22Rv1 (cell line): ENCODE measurements at regions not wholly inside any gene's neighbourhood (a gene's known extent, or its start where the extent isn't known, plus 50 kb on each side); places are given as distances from the start of the nearest gene placed in this dataset.

Experiments
- ZFX ChIP-seq: fragments of 450-650 bp; IDR thresholded peaks from 2 replicates; pipeline ENCODE4 v1.6.1; 2017; ENCODE audit warnings: antibody characterized with exemption, borderline replicate concordance
- TF ChIP-seq, protein P1 (sequence below): fragments of 450-650 bp; IDR thresholded peaks from 2 replicates; pipeline ENCODE4 v1.5.1; 2017; ENCODE audit warnings: mild to moderate bottlenecking

DNA sequence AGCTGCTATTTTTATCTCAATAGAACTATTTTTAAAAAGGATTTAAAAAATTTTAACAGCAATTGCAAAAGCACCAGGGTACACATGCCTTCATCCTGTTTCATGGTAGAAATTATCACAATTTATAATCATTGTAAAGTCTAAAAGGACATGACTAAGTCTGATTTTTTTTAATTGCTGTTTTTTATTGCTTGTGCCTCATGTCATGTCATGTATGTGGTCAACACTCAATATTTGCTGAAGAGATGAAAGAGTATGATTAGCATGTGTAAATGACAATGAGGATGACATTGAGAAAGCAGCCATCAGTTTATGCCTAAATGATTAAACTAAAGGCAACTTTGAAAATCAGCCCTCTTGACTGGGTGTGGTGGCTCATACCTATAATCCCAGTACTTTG, 74.8 kb downstream of the GPR37 start:
- TF ChIP-seq, protein P1, sequence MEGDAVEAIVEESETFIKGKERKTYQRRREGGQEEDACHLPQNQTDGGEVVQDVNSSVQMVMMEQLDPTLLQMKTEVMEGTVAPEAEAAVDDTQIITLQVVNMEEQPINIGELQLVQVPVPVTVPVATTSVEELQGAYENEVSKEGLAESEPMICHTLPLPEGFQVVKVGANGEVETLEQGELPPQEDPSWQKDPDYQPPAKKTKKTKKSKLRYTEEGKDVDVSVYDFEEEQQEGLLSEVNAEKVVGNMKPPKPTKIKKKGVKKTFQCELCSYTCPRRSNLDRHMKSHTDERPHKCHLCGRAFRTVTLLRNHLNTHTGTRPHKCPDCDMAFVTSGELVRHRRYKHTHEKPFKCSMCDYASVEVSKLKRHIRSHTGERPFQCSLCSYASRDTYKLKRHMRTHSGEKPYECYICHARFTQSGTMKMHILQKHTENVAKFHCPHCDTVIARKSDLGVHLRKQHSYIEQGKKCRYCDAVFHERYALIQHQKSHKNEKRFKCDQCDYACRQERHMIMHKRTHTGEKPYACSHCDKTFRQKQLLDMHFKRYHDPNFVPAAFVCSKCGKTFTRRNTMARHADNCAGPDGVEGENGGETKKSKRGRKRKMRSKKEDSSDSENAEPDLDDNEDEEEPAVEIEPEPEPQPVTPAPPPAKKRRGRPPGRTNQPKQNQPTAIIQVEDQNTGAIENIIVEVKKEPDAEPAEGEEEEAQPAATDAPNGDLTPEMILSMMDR, result no peak
- TF ChIP-seq ZFX, result no peak
